ENCODE measurements at regions not wholly inside any gene's neighbourhood (a gene's known extent, or its start where the extent isn't known, plus 50 kb on each side); places are given as distances from the start of the nearest gene placed in this dataset.

DNA sequence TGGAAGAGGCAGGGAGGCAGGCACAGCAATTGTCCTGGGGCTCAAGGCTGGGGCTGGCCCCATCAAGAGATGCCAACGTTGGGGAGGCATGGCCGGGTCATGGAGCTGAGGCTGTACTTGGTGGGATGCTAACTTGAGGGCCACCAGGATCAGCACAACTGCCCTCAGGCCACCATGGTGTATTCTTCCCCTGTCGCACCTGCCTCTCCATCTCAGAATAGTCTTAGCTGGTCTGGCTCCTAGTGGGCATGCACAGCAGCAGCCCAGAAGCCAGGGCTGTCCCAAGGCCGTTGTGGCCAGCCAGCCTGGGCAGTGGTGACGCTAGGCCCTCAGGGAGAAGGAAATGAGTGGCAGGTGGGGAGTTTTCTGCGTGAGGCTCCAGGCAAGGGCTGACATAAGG is 91.3 kb downstream of the DHCR7 start:
- H3K23me2 ChIP-seq (ENCODE audit: insufficient read length, low read depth, low read length, poor library complexity, severe bottlenecking) = no peaks in the 10 kb centered on the region
- H2BK12ac ChIP-seq (ENCODE audit: insufficient read length, low read depth, low read length) = no peak overlapping the region
- H4K8ac ChIP-seq (replicated peaks; ENCODE audit: insufficient read length, low read depth, low read length) = no peak overlapping the region
- H3K14ac ChIP-seq (ENCODE audit: insufficient read depth, low read length) = no peak overlapping the region; the same call in 1 of the 2 replicates
- no peaks in the 10 kb centered on the region for H3K79me1 ChIP-seq (ENCODE audit: insufficient read depth, low read depth, low read length, poor library complexity, severe bottlenecking)
- no peak overlapping the region for H4K5ac ChIP-seq (ENCODE audit: insufficient read length, low read depth, low read length)
- H4K20me1 ChIP-seq (ENCODE audit: control insufficient read depth, insufficient read depth, insufficient read length) = no peaks in the 10 kb centered on the region
- no peak overlapping the region for H3K56ac ChIP-seq (ENCODE audit: insufficient read length, low read depth, low read length)
- H2BK5ac ChIP-seq (ENCODE audit: insufficient read length, low read length) = no peak overlapping the region
- H2AFZ ChIP-seq (ENCODE audit: low read length) = no peak overlapping the region
- no peaks in the 10 kb centered on the region; the same call in 1 of the 2 replicates for H3K27me3 ChIP-seq (ENCODE audit: insufficient read depth, low read length)
- no peak overlapping the region for H2BK120ac ChIP-seq (ENCODE audit: low read depth, low read length, poor library complexity, severe bottlenecking)
- H3K4me3 Mint-ChIP-seq = no peak overlapping the region
- H2AK5ac ChIP-seq (ENCODE audit: insufficient read length, low read length) = no peak overlapping the region
- H4K91ac ChIP-seq (ENCODE audit: insufficient read length, low read depth, low read length) = no peak overlapping the region
- H3K27ac Mint-ChIP-seq = no peak overlapping the region
- H3K9me3 Mint-ChIP-seq = peaks cover 0 to 2% of the 10 kb centered on the region in 2 experiments; a peak in 1 of 5 replicates
- DNase-seq = no peak
- WGBS (ENCODE audit: extremely low coverage, insufficient read length, low lambda C conversion rate) = no CpG with 5 or more reads among the region's 6 CpGs
- no peaks in the 10 kb centered on the region for H3K4me1 ChIP-seq (ENCODE audit: insufficient read depth, low read length)
- no peaks in the 10 kb centered on the region for H3K4me1 Mint-ChIP-seq
- H3K27ac ChIP-seq (ENCODE audit: insufficient read length, low read depth, low read length) = no peak overlapping the region
- H3K9ac ChIP-seq (ENCODE audit: extremely low read depth, insufficient read length, low read length) = no peak overlapping the region
- H3K18ac ChIP-seq (ENCODE audit: insufficient read length, low read depth, low read length) = no peak overlapping the region
- no peak overlapping the region for H3T11ph ChIP-seq (ENCODE audit: low read length)
- H3K9me3 ChIP-seq (ENCODE audit: control insufficient read depth, low read depth, low read length) = no peaks in the 10 kb centered on the region
- no peak overlapping the region for H2BK15ac ChIP-seq (ENCODE audit: low read depth, low read length)
- H3K27me3 Mint-ChIP-seq (ENCODE audit: low read depth) = peaks cover 24% of the 10 kb centered on the region
- H3K79me2 ChIP-seq (ENCODE audit: insufficient read depth, low read length) = no peaks in the 10 kb centered on the region
- TF ChIP-seq, protein P1, sequence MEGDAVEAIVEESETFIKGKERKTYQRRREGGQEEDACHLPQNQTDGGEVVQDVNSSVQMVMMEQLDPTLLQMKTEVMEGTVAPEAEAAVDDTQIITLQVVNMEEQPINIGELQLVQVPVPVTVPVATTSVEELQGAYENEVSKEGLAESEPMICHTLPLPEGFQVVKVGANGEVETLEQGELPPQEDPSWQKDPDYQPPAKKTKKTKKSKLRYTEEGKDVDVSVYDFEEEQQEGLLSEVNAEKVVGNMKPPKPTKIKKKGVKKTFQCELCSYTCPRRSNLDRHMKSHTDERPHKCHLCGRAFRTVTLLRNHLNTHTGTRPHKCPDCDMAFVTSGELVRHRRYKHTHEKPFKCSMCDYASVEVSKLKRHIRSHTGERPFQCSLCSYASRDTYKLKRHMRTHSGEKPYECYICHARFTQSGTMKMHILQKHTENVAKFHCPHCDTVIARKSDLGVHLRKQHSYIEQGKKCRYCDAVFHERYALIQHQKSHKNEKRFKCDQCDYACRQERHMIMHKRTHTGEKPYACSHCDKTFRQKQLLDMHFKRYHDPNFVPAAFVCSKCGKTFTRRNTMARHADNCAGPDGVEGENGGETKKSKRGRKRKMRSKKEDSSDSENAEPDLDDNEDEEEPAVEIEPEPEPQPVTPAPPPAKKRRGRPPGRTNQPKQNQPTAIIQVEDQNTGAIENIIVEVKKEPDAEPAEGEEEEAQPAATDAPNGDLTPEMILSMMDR (conservative IDR thresholded peaks at IDR 0.05) = no peak
- no peak overlapping the region for H3K4me2 ChIP-seq (ENCODE audit: insufficient read depth, insufficient read length, low read length)
- H2BK20ac ChIP-seq (ENCODE audit: low read depth, low read length, poor library complexity, severe bottlenecking) = no peak overlapping the region
- no peaks in the 10 kb centered on the region for H3K36me3 Mint-ChIP-seq (ENCODE audit: insufficient read depth in 1 of 3, low read depth in 3 of 3)
- no peak overlapping the region for H3K23ac ChIP-seq (ENCODE audit: insufficient read length, low read depth, low read length)
- H3K4ac ChIP-seq (ENCODE audit: low read depth, low read length) = no peak overlapping the region

Data from H9 (cell line).